ENCODE measurements at regions not wholly inside any gene's neighbourhood (a gene's known extent, or its start where the extent isn't known, plus 50 kb on each side); places are given as distances from the start of the nearest gene placed in this dataset.

GRCh38 chr20:56117350-56117749, 112.0 kb upstream of the CBLN4 start:
- TF ChIP-seq CTCF (IDR thresholded peaks at IDR 0.05; ENCODE audit: borderline replicate concordance, extremely low read depth, low read length, poor library complexity, severe bottlenecking), result no peak
- no peak for TF ChIP-seq EZH2 (IDR thresholded peaks at IDR 0.05; ENCODE audit: borderline replicate concordance, low read depth, low read length, severe bottlenecking)

Data from DND-41 (cell line).